GM21360 (cell line): ENCODE measurements at regions not wholly inside any gene's neighbourhood (a gene's known extent, or its start where the extent isn't known, plus 50 kb on each side); places are given as distances from the start of the nearest gene placed in this dataset.
"Not testable (repeated sequence)": the region's sequence is repeated elsewhere in the genome, so short reads cannot be mapped to it uniquely, and the experiment has no call there.

Experiments used
- ATAC-seq: cut with Tn5 transposase; IDR thresholded peaks from one replicate; pipeline ENCODE4 v1.9.1; 2021; ENCODE audit warnings: mild to moderate bottlenecking, moderate library complexity; ENCODE audit not compliant: unreplicated experiment

- ATAC-seq = no peak
Measured at GRCh38 chr1:30234091-30234490, 489.3 kb downstream of the MATN1 start.

- no peak for ATAC-seq
Measured at GRCh38 chr1:30232288-30232899, 491.0 kb downstream of the MATN1 start.

GRCh38 chr1:30229960-30230359 is 493.4 kb downstream of the MATN1 start:
- no peak for ATAC-seq

- no peak for ATAC-seq
Measured at GRCh38 chr1:30229557-30229956, 493.8 kb downstream of the MATN1 start.

GRCh38 chr1:30226648-30227047 is 496.7 kb downstream of the MATN1 start:
- ATAC-seq = no peak

- no peak for ATAC-seq
Measured at GRCh38 chr1:30225357-30225756, 498.0 kb downstream of the MATN1 start.

GRCh38 chr1:30219675-30220074 is 503.7 kb downstream of the MATN1 start:
- ATAC-seq = no peak

- ATAC-seq = no peak
Measured at GRCh38 chr1:30218438-30218837, 504.9 kb downstream of the MATN1 start.

GRCh38 chr1:30216602-30217001 is 506.8 kb downstream of the MATN1 start:
- no peak for ATAC-seq

- no peak for ATAC-seq
Measured at GRCh38 chr1:30213936-30214335, 509.4 kb downstream of the MATN1 start.

GRCh38 chr1:30207962-30208361 is 515.4 kb downstream of the MATN1 start:
- ATAC-seq = not testable (repeated sequence)

- not testable (repeated sequence) for ATAC-seq
Measured at GRCh38 chr1:30206631-30207030, 516.8 kb downstream of the MATN1 start.

- not testable (repeated sequence) for ATAC-seq
Measured at GRCh38 chr1:30204916-30205315, 518.5 kb downstream of the MATN1 start.

- ATAC-seq = no peak
Measured at GRCh38 chr1:30201015-30201414, 522.4 kb downstream of the MATN1 start.

GRCh38 chr1:30200161-30200560 is 523.2 kb downstream of the MATN1 start:
- ATAC-seq = no peak

- no peak for ATAC-seq
Measured at GRCh38 chr1:30199563-30199962, 523.8 kb downstream of the MATN1 start.

GRCh38 chr1:30198795-30199403 is 524.5 kb downstream of the MATN1 start:
- no peak for ATAC-seq

GRCh38 chr1:30198451-30198760 is 525.0 kb downstream of the MATN1 start:
- no peak for ATAC-seq

GRCh38 chr1:30197639-30198450 is 525.5 kb downstream of the MATN1 start:
- no peak for ATAC-seq

GRCh38 chr1:30196872-30197638 is 526.3 kb downstream of the MATN1 start:
- ATAC-seq = no peak

- no peak for ATAC-seq
Measured at GRCh38 chr1:30196457-30196856, 526.9 kb downstream of the MATN1 start.
